NOMO-1 treated with dmso at 0.1 percent for 144 hours (cell line): ENCODE measurements at regions not wholly inside any gene's neighbourhood (a gene's known extent, or its start where the extent isn't known, plus 50 kb on each side); places are given as distances from the start of the nearest gene placed in this dataset.

ENCODE experiments used
- DNase-seq: peaks from one replicate; lab custom pipeline; 2025; ENCODE audit not compliant: unreplicated experiment; lab: John Stamatoyannopoulos, UW

GRCh38 chr1:103171041-103171590 is 62.8 kb upstream of the COL11A1 start:
- DNase-seq = no peak

- DNase-seq = no peak
Observed at GRCh38 chr1:103170609-103171008, 62.3 kb upstream of the COL11A1 start.

DNA sequence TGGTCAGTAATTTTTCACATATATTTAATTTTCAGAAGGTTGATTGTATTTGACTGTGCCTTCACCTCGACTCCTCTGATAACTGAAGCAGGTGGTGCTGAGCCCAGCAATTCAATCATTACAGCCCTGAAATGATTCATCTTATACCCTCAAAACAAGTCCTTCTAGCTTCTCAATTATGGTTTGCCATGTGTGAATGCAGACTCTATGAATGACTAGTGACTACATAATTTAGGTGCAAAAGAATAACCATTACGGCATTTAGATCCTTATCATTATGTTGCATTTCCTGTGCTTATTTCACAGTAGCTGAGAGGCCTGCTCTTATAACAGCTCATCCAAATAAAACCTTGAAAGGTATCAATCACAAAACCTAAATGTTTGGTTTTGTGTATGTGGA is 54.0 kb upstream of the COL11A1 start:
- no peak for DNase-seq

DNA sequence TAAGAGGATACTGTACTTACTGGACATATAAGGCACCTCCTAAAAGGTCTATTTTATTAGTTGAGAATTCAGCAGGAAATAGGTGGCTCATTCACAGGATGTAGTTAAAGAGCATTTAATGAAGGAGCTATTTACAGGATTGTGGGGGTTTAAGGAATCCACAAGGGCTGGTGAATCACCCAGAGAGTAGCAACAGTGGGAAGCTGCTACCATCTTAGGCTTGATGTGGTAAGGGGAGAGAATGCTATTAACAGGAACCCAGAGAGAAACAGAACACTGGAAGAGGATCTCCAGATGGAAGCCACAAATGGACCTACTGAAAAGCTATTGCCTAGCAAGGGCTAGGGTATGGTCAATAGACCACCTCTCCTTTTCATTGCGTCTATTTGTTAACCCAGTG is 52.0 kb upstream of the COL11A1 start:
- DNase-seq = no peak
